ENCODE measurements at regions not wholly inside any gene's neighbourhood (a gene's known extent, or its start where the extent isn't known, plus 50 kb on each side); places are given as distances from the start of the nearest gene placed in this dataset.
A peak's percentile ranks its signal among the peaks of the same experiment; 100 is the strongest.

DNA sequence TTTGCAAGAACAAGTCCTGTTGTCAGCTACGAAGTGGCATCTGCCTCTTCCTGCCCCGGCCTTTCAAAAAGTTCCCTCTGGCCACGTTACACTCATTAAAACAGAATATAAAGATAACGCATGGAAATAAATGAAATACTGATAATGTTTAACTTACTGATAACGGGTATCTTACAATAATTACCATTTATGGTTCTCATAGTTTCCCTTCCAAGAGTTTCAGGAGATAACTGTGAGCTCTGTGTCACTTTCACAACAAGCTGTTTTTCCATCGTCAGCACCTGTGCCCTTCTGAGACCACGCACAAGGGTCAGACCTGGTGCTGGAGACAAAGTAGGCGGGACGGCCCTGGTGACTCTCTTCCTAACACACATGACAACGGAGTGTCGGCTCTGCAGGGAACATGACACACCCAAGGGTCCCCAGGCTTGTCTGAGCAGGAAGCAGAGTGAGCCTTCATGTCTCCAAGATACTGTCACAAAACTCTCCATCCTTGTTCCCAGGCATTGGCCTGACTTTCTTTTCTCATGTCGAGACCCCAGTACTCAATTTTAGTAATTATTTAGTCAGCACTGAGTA, 86.2 kb upstream of the THBS2 start:
- no peaks in the 10 kb centered on the region for H3K36me3 ChIP-seq (ENCODE audit: control insufficient read depth in 3 of 3, insufficient read depth in 2 of 3, low read depth in 1 of 3, low read length in 3 of 3)
- peak; percentile 49 for FAIRE-seq
- H3K27ac ChIP-seq (ENCODE audit: low read depth in 1 of 3, low read length in 2 of 3), result peak overlapping the region; percentile 41 to 68 (median 59)
- WGBS, 3 donors, result 15 to 65% (median 38%) methylated on average over 12 of the region's 12 CpGs
- H3K9me3 ChIP-seq (ENCODE audit: control insufficient read depth in 2 of 2, insufficient read depth in 1 of 2, low read depth in 1 of 2, low read length in 1 of 2), result peaks cover 0 to 11% of the 10 kb centered on the region in 2 donors
- H3K4me1 ChIP-seq (ENCODE audit: control insufficient read depth in 3 of 3, insufficient read depth in 2 of 3, low read depth in 1 of 3, low read length in 2 of 3), result peaks cover 0 to 25% (median 0%) of the 10 kb centered on the region in 3 donors
- H3K27me3 ChIP-seq (ENCODE audit: control insufficient read depth in 3 of 3, insufficient read depth in 3 of 3, low read length in 3 of 3), result peaks cover 0 to 26% (median 0%) of the 10 kb centered on the region in 3 donors
- peak; percentile 91 to 92 for DNase-seq
- no peak overlapping the region for H3K4me3 ChIP-seq (ENCODE audit: low read depth in 1 of 3, low read length in 3 of 3)

DNA sequence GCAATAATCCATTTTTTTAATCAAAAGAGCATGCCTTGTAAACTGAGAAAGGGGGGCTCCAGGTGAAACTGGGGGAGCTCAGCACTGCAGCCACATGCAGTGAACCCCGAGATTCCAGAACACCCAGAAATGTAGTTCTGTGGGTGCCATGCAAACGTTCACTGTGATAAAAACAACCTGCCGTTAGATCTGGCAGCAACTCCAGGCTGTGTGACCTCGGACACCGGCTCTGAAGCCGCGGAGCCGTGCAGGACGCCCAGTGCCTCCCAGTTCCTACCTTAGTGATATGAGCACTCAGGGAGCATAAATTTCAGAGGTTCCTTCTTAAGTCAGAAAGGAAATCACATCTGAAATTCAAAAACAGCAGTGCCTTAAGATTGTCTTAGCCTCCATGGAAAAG, 85.4 kb upstream of the THBS2 start:
- DNase-seq, result peak; percentile 31 to 34
- FAIRE-seq, result no peak
- 18 to 63% (median 19%) methylated on average over 9 of the region's 9 CpGs for WGBS, 3 donors
- Histone ChIP-seq H3K36me3 (ENCODE audit: control insufficient read depth in 3 of 3, insufficient read depth in 2 of 3, low read depth in 1 of 3, low read length in 3 of 3) (no peaks in the 10 kb centered on the region), H3K4me1 (ENCODE audit: control insufficient read depth in 3 of 3, insufficient read depth in 2 of 3, low read depth in 1 of 3, low read length in 2 of 3) (peaks cover 0 to 25% (median 0%) of the 10 kb centered on the region in 3 donors), H3K27ac (ENCODE audit: low read depth in 1 of 3, low read length in 2 of 3) (peak overlapping the region in 1 of 3 donors; percentile 5), H3K9me3 (ENCODE audit: control insufficient read depth in 2 of 2, insufficient read depth in 1 of 2, low read depth in 1 of 2, low read length in 1 of 2) (peaks cover 0 to 11% of the 10 kb centered on the region in 2 donors), H3K27me3 (ENCODE audit: control insufficient read depth in 3 of 3, insufficient read depth in 3 of 3, low read length in 3 of 3) (peaks cover 0 to 24% (median 0%) of the 10 kb centered on the region in 3 donors), H3K4me3 (ENCODE audit: low read depth in 1 of 3, low read length in 3 of 3) (no peak overlapping the region)

DNA sequence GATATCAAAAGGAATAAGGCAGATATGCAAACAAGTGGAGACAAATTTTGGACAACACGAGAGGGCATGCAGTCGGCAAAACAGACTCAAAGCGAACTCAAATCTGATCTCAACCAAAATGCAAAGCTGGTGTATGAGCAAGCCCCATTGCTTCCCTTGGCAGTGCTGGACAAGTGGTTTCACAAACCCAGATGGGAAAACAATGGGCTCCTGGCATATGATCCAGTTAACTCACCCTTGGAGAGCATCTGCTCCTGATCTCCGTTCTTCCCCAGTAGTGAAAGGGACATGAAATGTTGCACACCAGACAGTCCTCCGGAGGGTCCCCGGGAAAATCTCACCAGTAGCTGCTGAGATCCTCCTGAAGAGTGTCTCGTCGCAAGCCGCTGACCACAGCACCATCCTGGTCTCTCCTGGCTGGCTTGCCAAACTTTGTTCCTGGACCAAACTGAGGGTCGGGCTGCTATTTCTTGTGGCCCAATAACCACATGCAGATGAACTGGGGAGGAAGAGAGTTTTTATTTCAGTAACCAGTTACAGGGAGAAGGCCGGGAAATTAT, 84.3 kb upstream of the THBS2 start:
- DNase-seq (no peak), FAIRE-seq (no peak)
- WGBS, 3 donors, result 88 to 92% (median 90%) methylated on average over 11 of the region's 11 CpGs
- Histone ChIP-seq H3K4me3 (ENCODE audit: low read depth in 1 of 3, low read length in 3 of 3) (no peak overlapping the region), H3K27me3 (ENCODE audit: control insufficient read depth in 3 of 3, insufficient read depth in 3 of 3, low read length in 3 of 3) (peaks cover 0 to 23% (median 0%) of the 10 kb centered on the region in 3 donors), H3K27ac (ENCODE audit: low read depth in 1 of 3, low read length in 2 of 3) (no peak overlapping the region), H3K9me3 (ENCODE audit: control insufficient read depth in 2 of 2, insufficient read depth in 1 of 2, low read depth in 1 of 2, low read length in 1 of 2) (peaks cover 0 to 11% of the 10 kb centered on the region in 2 donors), H3K36me3 (ENCODE audit: control insufficient read depth in 3 of 3, insufficient read depth in 2 of 3, low read depth in 1 of 3, low read length in 3 of 3) (no peaks in the 10 kb centered on the region), H3K4me1 (ENCODE audit: control insufficient read depth in 3 of 3, insufficient read depth in 2 of 3, low read depth in 1 of 3, low read length in 2 of 3) (peaks cover 0 to 23% (median 0%) of the 10 kb centered on the region in 3 donors)

DNA sequence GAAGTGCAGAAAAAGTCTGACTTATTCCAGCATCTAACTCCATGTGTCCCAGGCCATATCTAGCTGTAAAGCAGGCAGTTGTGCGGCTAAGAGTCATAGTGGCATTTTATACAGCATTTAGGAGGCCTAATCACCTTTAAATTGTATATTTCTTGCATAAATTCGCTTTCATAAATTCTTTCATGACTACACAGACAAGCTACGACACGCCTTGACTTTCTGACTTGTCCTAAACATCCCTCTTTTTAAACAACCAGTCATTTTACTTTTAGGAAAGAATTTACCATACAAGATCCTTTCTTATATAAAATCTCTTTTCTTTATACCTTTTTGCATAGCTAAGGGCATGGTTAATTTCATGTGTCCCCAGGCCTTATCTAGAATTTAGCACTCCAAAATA, 81.7 kb upstream of the THBS2 start:
- H3K27me3 ChIP-seq (ENCODE audit: control insufficient read depth in 3 of 3, insufficient read depth in 3 of 3, low read length in 3 of 3), result peaks cover 0 to 18% (median 0%) of the 10 kb centered on the region in 3 donors
- FAIRE-seq (no peak), DNase-seq (no peak)
- H3K9me3 ChIP-seq (ENCODE audit: control insufficient read depth in 2 of 2, insufficient read depth in 1 of 2, low read depth in 1 of 2, low read length in 1 of 2), result peaks cover 0 to 1% of the 10 kb centered on the region in 2 donors
- 83 to 92% (median 87%) methylated on average over 4 of the region's 4 CpGs for WGBS, 3 donors
- no peaks in the 10 kb centered on the region for H3K36me3 ChIP-seq (ENCODE audit: control insufficient read depth in 3 of 3, insufficient read depth in 2 of 3, low read depth in 1 of 3, low read length in 3 of 3)
- H3K27ac ChIP-seq (ENCODE audit: low read depth in 1 of 3, low read length in 2 of 3), result no peak overlapping the region
- H3K4me3 ChIP-seq (ENCODE audit: low read depth in 1 of 3, low read length in 3 of 3), result no peak overlapping the region
- H3K4me1 ChIP-seq (ENCODE audit: control insufficient read depth in 3 of 3, insufficient read depth in 2 of 3, low read depth in 1 of 3, low read length in 2 of 3), result peaks cover 0 to 16% (median 0%) of the 10 kb centered on the region in 3 donors

DNA sequence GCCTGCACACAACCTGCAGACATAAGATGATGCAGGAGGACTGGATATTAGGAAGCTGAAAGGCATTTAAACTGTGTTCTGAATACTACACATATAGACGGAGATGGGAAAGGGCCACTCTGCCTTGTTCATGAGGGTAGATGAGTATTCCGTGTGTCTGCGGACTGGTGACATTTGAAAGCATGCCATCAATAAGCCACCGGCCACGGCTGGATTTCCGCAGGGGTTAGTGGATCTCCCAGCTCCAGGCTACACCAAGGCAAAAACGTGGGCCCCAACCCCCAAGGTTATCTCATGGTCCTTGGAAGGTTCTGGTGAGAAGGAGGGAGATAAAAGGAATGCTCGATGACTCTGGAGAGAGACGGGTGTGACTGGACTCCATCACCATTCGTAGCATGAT, 78.6 kb upstream of the THBS2 start:
- Histone ChIP-seq H3K4me1 (ENCODE audit: control insufficient read depth in 3 of 3, insufficient read depth in 2 of 3, low read depth in 1 of 3, low read length in 2 of 3) (no peaks in the 10 kb centered on the region), H3K27ac (ENCODE audit: low read depth in 1 of 3, low read length in 2 of 3) (no peak overlapping the region), H3K4me3 (ENCODE audit: low read depth in 1 of 3, low read length in 3 of 3) (no peak overlapping the region), H3K27me3 (ENCODE audit: control insufficient read depth in 3 of 3, insufficient read depth in 3 of 3, low read length in 3 of 3) (peaks cover 0 to 15% (median 0%) of the 10 kb centered on the region in 3 donors), H3K36me3 (ENCODE audit: control insufficient read depth in 3 of 3, insufficient read depth in 2 of 3, low read depth in 1 of 3, low read length in 3 of 3) (no peaks in the 10 kb centered on the region), H3K9me3 (ENCODE audit: control insufficient read depth in 2 of 2, insufficient read depth in 1 of 2, low read depth in 1 of 2, low read length in 1 of 2) (no peaks in the 10 kb centered on the region)
- DNase-seq, result no peak
- 86 to 90% (median 88%) methylated on average over 10 of the region's 10 CpGs for WGBS, 3 donors
- no peak for FAIRE-seq

DNA sequence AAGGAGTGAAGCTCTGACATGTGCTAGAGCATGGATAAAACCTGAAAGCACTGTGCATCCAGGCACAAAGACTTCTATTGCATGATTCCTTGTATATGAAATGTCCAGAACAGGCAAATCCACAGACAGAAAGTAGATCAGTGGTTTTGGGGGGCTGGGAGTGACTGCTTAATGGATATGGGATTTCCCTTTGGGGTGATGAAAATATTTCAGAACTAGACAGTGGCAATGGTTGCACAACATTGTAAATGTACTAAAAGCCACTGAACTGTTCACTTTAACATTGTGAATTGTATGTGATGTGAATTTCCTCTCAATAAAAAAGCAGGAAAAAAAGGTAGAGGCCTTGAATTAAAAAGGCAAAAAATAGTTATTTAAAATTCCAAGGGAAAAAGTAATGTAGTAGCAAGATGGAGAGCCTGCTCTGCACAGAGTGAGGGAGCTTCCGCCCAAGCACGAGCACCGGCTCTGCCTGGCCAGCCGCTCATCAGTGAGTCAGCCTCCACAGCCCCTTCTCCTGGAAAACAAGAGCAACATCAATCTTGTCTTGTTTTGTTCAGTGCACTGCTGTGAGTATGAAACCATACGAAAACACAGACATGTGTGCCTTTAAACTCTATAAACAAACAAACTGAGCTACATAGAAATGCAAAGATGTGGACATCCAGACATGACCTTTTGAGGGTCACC, 74.6 kb upstream of the THBS2 start:
- Histone ChIP-seq H3K27me3 (ENCODE audit: control insufficient read depth in 3 of 3, insufficient read depth in 3 of 3, low read length in 3 of 3) (peaks cover 0 to 11% (median 0%) of the 10 kb centered on the region in 3 donors), H3K9me3 (ENCODE audit: control insufficient read depth in 2 of 2, insufficient read depth in 1 of 2, low read depth in 1 of 2, low read length in 1 of 2) (no peaks in the 10 kb centered on the region), H3K4me1 (ENCODE audit: control insufficient read depth in 3 of 3, insufficient read depth in 2 of 3, low read depth in 1 of 3, low read length in 2 of 3) (no peaks in the 10 kb centered on the region), H3K27ac (ENCODE audit: low read depth in 1 of 3, low read length in 2 of 3) (no peak overlapping the region), H3K36me3 (ENCODE audit: control insufficient read depth in 3 of 3, insufficient read depth in 2 of 3, low read depth in 1 of 3, low read length in 3 of 3) (no peaks in the 10 kb centered on the region), H3K4me3 (ENCODE audit: low read depth in 1 of 3, low read length in 3 of 3) (no peak overlapping the region)
- 63 to 88% (median 75%) methylated on average over 5 of the region's 5 CpGs for WGBS, 3 donors
- DNase-seq (no peak), FAIRE-seq (no peak)

DNA sequence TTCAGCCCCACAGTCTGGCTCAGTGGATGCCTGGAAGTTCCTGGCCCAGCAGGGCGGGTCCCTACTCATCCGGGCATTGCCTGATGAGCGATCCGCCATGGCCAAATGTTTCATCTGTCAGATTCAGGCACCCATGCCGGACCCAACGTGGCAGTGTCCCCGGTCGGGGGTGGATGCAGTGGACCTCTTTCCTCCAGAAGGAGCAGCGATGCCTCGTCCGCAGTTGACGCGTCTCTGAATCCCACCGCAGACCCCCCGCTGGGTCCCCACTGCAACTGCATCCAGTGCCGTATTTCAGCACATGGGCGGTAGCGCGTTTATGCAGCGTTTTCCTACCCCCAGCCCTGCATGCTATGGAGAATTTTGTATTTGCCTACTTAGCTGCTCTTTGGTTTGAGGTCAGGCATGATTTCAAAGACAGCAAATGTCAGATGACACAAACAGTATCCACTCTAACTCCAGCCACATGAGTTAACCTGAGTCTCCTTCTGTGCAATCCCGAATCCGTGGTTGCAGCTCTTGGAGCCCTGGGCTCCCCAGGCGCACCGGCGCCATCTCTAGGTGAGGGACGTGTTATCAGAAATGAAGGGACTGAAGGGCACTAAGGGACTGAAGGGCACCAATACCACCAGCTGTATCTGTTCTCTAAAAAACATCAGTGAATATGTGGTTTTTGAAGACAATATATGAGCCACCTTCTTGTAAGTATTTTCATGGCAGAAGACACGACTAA, 72.6 kb upstream of the THBS2 start:
- no peaks in the 10 kb centered on the region for H3K4me1 ChIP-seq (ENCODE audit: control insufficient read depth in 3 of 3, insufficient read depth in 2 of 3, low read depth in 1 of 3, low read length in 2 of 3)

More for the DNA sequence above, 72.6 kb upstream of the THBS2 start:
- H3K36me3 ChIP-seq (ENCODE audit: control insufficient read depth in 3 of 3, insufficient read depth in 2 of 3, low read depth in 1 of 3, low read length in 3 of 3), result no peaks in the 10 kb centered on the region
- no peaks in the 10 kb centered on the region for H3K9me3 ChIP-seq (ENCODE audit: control insufficient read depth in 2 of 2, insufficient read depth in 1 of 2, low read depth in 1 of 2, low read length in 1 of 2)
- H3K27me3 ChIP-seq (ENCODE audit: control insufficient read depth in 3 of 3, insufficient read depth in 3 of 3, low read length in 3 of 3), result peaks cover 0 to 6% (median 0%) of the 10 kb centered on the region in 3 donors
- DNase-seq (peak in 1 of 2 donors; percentile 9), FAIRE-seq (no peak)
- 80 to 86% (median 81%) methylated on average over 27 of the region's 27 CpGs for WGBS, 3 donors
- no peak overlapping the region for H3K27ac ChIP-seq (ENCODE audit: low read depth in 1 of 3, low read length in 2 of 3)
- H3K4me3 ChIP-seq (ENCODE audit: low read depth in 1 of 3, low read length in 3 of 3), result no peak overlapping the region
